ENCODE measurements at regions not wholly inside any gene's neighbourhood (a gene's known extent, or its start where the extent isn't known, plus 50 kb on each side); places are given as distances from the start of the nearest gene placed in this dataset.

DNA sequence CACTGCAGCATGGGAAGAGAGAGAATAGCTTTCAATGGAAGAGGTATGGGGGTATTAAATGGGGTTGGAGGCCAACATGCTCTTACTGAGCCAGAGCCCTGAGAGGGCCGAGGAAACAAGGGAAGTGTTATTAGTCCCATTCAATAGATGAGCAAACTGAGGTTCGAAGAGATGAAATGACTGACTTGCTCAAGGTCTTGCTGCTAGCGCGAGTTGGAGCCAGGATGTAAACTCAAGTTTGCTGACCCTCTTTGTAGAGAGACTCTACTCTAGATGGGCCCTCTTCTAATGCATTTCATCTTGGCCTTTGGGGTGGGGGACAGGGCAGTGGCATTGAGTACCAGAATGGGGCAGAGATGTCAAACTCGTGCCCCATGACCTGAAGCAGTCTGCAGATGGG is 319.5 kb downstream of the RPS6KC1 start:
- TF ChIP-seq EZH2 (IDR thresholded peaks at IDR 0.05; ENCODE audit: low read length, unreplicated experiment) = no peak
- TF ChIP-seq, protein P1, sequence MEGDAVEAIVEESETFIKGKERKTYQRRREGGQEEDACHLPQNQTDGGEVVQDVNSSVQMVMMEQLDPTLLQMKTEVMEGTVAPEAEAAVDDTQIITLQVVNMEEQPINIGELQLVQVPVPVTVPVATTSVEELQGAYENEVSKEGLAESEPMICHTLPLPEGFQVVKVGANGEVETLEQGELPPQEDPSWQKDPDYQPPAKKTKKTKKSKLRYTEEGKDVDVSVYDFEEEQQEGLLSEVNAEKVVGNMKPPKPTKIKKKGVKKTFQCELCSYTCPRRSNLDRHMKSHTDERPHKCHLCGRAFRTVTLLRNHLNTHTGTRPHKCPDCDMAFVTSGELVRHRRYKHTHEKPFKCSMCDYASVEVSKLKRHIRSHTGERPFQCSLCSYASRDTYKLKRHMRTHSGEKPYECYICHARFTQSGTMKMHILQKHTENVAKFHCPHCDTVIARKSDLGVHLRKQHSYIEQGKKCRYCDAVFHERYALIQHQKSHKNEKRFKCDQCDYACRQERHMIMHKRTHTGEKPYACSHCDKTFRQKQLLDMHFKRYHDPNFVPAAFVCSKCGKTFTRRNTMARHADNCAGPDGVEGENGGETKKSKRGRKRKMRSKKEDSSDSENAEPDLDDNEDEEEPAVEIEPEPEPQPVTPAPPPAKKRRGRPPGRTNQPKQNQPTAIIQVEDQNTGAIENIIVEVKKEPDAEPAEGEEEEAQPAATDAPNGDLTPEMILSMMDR (conservative IDR thresholded peaks at IDR 0.05; ENCODE audit: low read depth, low read length) = no peak
- TF ChIP-seq EZH2phosphoT487 (IDR thresholded peaks at IDR 0.05; ENCODE audit: borderline replicate concordance, low read length) = no peak

Measured in PC-3 (cell line).